ENCODE measurements at regions not wholly inside any gene's neighbourhood (a gene's known extent, or its start where the extent isn't known, plus 50 kb on each side); places are given as distances from the start of the nearest gene placed in this dataset.

DNA sequence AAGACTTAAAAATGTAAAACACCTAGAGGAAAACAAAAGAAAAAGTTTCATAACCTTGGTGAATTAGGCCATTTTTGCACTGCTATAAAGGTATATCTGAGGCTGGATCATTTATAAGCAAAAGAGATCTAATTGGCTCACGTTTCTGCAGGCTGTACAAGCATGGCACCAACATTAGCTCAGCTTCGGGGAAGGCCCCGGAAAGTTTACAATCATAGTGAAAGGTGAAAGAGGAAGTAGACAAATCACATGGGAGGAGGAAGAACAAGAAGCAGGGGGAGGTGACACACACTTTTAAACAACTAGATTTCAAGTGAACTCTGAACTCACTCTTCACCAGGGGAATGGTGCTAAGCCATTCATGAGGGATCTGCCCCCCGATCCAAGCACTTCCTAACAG, 1358.5 kb upstream of the PCDH9 start (continued):
- TF ChIP-seq, protein P1, sequence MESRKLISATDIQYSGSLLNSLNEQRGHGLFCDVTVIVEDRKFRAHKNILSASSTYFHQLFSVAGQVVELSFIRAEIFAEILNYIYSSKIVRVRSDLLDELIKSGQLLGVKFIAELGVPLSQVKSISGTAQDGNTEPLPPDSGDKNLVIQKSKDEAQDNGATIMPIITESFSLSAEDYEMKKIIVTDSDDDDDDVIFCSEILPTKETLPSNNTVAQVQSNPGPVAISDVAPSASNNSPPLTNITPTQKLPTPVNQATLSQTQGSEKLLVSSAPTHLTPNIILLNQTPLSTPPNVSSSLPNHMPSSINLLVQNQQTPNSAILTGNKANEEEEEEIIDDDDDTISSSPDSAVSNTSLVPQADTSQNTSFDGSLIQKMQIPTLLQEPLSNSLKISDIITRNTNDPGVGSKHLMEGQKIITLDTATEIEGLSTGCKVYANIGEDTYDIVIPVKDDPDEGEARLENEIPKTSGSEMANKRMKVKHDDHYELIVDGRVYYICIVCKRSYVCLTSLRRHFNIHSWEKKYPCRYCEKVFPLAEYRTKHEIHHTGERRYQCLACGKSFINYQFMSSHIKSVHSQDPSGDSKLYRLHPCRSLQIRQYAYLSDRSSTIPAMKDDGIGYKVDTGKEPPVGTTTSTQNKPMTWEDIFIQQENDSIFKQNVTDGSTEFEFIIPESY (IDR thresholded peaks at IDR 0.05), result no peak
- TF ChIP-seq DPF2 (IDR thresholded peaks at IDR 0.05) (peak; percentile 89), RFX5 (IDR thresholded peaks at IDR 0.05; ENCODE audit: low read depth, low read length) (no peak), MEF2B (IDR thresholded peaks at IDR 0.05; ENCODE audit: partially characterized antibody, poor library complexity, severe bottlenecking) (no peak), NR2C1 (IDR thresholded peaks at IDR 0.05) (peak; percentile 66; the same call in 1 of the 2 replicates), NR2F1 (conservative IDR thresholded peaks at IDR 0.05) (peak; percentile 36; the same call in 1 of the 2 replicates), NFIC (IDR thresholded peaks at IDR 0.05; ENCODE audit: low read depth, low read length) (no peak), SIN3A (IDR thresholded peaks at IDR 0.05; ENCODE audit: low read depth, low read length) (no peak), TBL1XR1 (IDR thresholded peaks at IDR 0.05; ENCODE audit: low read depth, low read length) (no peak), RAD51 (IDR thresholded peaks at IDR 0.05) (peak; percentile 28; the same call in 1 of the 2 replicates), ETV6 (conservative IDR thresholded peaks at IDR 0.05 in 1 of 2, IDR thresholded peaks at IDR 0.05 in 1 of 2; ENCODE audit: borderline replicate concordance in 1 of 2, low read depth in 1 of 2) (peak in 1 of 2 experiments; percentile 92; a peak in 2 of 4 replicates), IKZF2 (IDR thresholded peaks at IDR 0.05) (peak in 1 of 2 experiments; percentile 47; a peak in 1 of 4 replicates), ATF7 (IDR thresholded peaks at IDR 0.05; ENCODE audit: low read depth) (peak; percentile 66; the same call in 1 of the 2 replicates), MTA3 (IDR thresholded peaks at IDR 0.05; ENCODE audit: borderline replicate concordance, low read length) (no peak), SIX5 (IDR thresholded peaks at IDR 0.05; ENCODE audit: low read depth, low read length, severe bottlenecking) (no peak), JUNB (IDR thresholded peaks at IDR 0.05) (peak; percentile 72), RBBP5 (conservative IDR thresholded peaks at IDR 0.05) (no peak), STAT1 (conservative IDR thresholded peaks at IDR 0.05) (no peak), ZNF384 (IDR thresholded peaks at IDR 0.05; ENCODE audit: borderline replicate concordance, low read depth, low read length) (no peak), MTA2 (IDR thresholded peaks at IDR 0.05; ENCODE audit: low read depth) (peak; percentile 66)
- TF ChIP-seq, protein P2, sequence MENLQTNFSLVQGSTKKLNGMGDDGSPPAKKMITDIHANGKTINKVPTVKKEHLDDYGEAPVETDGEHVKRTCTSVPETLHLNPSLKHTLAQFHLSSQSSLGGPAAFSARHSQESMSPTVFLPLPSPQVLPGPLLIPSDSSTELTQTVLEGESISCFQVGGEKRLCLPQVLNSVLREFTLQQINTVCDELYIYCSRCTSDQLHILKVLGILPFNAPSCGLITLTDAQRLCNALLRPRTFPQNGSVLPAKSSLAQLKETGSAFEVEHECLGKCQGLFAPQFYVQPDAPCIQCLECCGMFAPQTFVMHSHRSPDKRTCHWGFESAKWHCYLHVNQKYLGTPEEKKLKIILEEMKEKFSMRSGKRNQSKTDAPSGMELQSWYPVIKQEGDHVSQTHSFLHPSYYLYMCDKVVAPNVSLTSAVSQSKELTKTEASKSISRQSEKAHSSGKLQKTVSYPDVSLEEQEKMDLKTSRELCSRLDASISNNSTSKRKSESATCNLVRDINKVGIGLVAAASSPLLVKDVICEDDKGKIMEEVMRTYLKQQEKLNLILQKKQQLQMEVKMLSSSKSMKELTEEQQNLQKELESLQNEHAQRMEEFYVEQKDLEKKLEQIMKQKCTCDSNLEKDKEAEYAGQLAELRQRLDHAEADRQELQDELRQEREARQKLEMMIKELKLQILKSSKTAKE (IDR thresholded peaks at IDR 0.05; ENCODE audit: low read depth, poor library complexity, severe bottlenecking), result no peak
- TF ChIP-seq, protein P3, sequence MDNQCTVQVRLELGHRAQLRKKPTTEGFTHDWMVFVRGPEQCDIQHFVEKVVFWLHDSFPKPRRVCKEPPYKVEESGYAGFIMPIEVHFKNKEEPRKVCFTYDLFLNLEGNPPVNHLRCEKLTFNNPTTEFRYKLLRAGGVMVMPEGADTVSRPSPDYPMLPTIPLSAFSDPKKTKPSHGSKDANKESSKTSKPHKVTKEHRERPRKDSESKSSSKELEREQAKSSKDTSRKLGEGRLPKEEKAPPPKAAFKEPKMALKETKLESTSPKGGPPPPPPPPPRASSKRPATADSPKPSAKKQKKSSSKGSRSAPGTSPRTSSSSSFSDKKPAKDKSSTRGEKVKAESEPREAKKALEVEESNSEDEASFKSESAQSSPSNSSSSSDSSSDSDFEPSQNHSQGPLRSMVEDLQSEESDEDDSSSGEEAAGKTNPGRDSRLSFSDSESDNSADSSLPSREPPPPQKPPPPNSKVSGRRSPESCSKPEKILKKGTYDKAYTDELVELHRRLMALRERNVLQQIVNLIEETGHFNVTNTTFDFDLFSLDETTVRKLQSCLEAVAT (IDR thresholded peaks at IDR 0.05), result no peak
- TF ChIP-seq, protein P4, sequence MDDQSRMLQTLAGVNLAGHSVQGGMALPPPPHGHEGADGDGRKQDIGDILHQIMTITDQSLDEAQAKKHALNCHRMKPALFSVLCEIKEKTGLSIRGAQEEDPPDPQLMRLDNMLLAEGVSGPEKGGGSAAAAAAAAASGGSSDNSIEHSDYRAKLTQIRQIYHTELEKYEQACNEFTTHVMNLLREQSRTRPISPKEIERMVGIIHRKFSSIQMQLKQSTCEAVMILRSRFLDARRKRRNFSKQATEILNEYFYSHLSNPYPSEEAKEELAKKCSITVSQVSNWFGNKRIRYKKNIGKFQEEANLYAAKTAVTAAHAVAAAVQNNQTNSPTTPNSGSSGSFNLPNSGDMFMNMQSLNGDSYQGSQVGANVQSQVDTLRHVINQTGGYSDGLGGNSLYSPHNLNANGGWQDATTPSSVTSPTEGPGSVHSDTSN (IDR thresholded peaks at IDR 0.05; ENCODE audit: insufficient replicate concordance, low read depth, low read length), result no peak
- TF ChIP-seq, protein P5, sequence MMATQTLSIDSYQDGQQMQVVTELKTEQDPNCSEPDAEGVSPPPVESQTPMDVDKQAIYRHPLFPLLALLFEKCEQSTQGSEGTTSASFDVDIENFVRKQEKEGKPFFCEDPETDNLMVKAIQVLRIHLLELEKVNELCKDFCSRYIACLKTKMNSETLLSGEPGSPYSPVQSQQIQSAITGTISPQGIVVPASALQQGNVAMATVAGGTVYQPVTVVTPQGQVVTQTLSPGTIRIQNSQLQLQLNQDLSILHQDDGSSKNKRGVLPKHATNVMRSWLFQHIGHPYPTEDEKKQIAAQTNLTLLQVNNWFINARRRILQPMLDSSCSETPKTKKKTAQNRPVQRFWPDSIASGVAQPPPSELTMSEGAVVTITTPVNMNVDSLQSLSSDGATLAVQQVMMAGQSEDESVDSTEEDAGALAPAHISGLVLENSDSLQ (IDR thresholded peaks at IDR 0.05), result no peak
